Brain microvascular endothelial cell (primary cell): ENCODE measurements at regions not wholly inside any gene's neighbourhood (a gene's known extent, or its start where the extent isn't known, plus 50 kb on each side); places are given as distances from the start of the nearest gene placed in this dataset.

ENCODE experiments used
- DNase-seq: peaks from one replicate; pipeline ENCODE4 v3.0.0-alpha.2; 2020
- H3K27ac ChIP-seq: fragments of 250-450 bp; sonication (Bioruptor Pico); 2 replicates; pipeline ENCODE4 v1.5.1; 2020; ENCODE audit warnings: mild to moderate bottlenecking, moderate library complexity
- H3K27me3 ChIP-seq: fragments of 250-450 bp; sonication (Bioruptor Pico); replicated peaks from 2 replicates; pipeline ENCODE4 v1.5.1; 2020; ENCODE audit warnings: mild to moderate bottlenecking
- H3K36me3 ChIP-seq: fragments of 250-450 bp; sonication (Bioruptor Pico); replicated peaks from 2 replicates; pipeline ENCODE4 v1.5.1; 2020; ENCODE audit warnings: mild to moderate bottlenecking
- H3K4me3 ChIP-seq: 2 replicates; pipeline ENCODE4 v1.5.1; 2011; ENCODE audit warnings: low read depth, mild to moderate bottlenecking, control low read depth, low read length, moderate library complexity
- CTCF ChIP-seq: IDR thresholded peaks from 2 replicates; pipeline ENCODE4 v1.5.1; 2011; ENCODE audit warnings: low read depth, mild to moderate bottlenecking, moderate library complexity, low read length, control low read depth, inconsistent platforms; ENCODE audit errors: missing control alignments
- in situ Hi-C: cut with HindIII; loops from 2 replicates; pipeline ENCODE4 v1.10.0; 2017; ENCODE audit warnings: low sequenced_read_pairs, low pct_ligation_motif_present

GRCh38 chr6:20031342-20031741 is 180.9 kb downstream of the MBOAT1 start:
- no peak for DNase-seq
- no peak overlapping the region for H3K4me3 ChIP-seq
- H3K27me3 ChIP-seq = no peaks in the 10 kb centered on the region
- no peaks in the 10 kb centered on the region for H3K36me3 ChIP-seq
- TF ChIP-seq CTCF = no peak
- in situ Hi-C loops = no loop called here
- H3K27ac ChIP-seq = no peak overlapping the region

GRCh38 chr6:20033697-20034407 is 178.4 kb downstream of the MBOAT1 start:
- in situ Hi-C loops = no loop called here
- TF ChIP-seq CTCF = no peak
- H3K36me3 ChIP-seq = no peaks in the 10 kb centered on the region
- no peak overlapping the region for H3K27ac ChIP-seq
- DNase-seq = no peak
- no peak overlapping the region for H3K4me3 ChIP-seq
- no peaks in the 10 kb centered on the region for H3K27me3 ChIP-seq

- no peak for DNase-seq
- Histone ChIP-seq H3K27ac (no peak overlapping the region), H3K36me3 (no peaks in the 10 kb centered on the region), H3K27me3 (no peaks in the 10 kb centered on the region), H3K4me3 (no peak overlapping the region)
- no peak for TF ChIP-seq CTCF
- in situ Hi-C loops = no loop called here
Observed at GRCh38 chr6:20034408-20034769, 177.9 kb downstream of the MBOAT1 start.

DNA sequence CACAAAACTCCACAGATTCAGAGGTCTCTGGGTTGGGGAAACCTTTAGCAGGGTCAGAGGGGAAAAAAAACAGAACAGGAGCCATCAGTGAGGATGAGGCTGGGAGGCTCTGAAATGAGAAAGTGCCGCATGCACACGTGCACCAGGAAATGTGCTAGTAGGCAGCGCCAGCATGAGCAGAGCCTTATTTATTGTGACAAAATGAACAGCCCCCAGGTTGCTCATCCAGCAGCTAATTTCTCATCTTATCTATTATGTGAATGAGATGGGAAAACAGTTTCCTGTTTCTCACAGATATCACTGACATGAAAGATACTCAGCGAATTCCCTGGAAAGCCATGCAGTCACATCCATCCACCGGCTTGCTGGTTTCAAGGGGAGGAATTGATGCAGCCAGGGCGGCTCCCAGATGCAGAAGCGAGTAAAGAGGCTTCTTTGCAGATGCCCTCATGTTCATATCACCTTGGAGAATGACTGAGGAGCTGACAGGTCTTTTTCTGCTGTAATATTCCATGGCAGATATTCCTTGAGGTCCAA is 176.1 kb downstream of the MBOAT1 start:
- H3K27ac ChIP-seq = no peak overlapping the region
- no peak overlapping the region for H3K4me3 ChIP-seq
- no peak for DNase-seq
- H3K36me3 ChIP-seq = no peaks in the 10 kb centered on the region
- no peak for TF ChIP-seq CTCF
- H3K27me3 ChIP-seq = no peaks in the 10 kb centered on the region
- in situ Hi-C loops = no loop called here

DNA sequence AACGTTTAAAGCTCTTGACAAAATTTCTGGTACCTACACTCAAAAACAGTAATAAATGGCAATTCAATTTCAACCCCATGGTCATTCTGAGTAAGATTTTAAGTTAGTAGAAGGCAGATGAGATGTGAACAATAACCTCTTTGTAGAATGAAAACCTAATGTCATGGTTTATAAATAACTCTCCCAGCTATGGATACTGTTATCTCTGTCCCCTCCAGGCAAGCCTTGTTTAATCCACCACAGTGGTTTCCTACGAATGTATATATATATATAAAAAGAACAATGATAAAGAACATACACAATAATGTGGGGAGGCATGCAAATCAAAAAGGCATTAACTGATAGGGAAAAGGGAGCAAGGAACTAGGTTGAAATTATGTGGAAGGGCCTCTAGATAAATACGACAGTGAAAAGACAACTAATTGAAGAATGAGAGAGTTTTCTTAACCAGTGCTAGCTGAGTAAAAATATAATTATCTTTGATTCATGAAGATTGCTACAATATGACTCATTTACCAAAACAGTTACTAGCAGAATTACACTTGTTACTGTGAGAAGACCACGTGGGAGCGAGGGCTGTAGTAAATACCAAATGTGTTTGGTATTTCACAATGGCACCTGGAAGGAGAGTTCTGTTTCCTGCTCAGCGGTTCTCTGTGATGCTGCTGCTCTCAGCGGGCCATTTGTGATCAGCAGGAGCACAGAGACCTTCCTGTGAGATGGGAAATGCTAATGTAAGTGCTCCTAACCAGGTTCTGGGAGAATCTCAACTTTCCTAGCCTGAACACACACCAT is 173.7 kb downstream of the MBOAT1 start:
- in situ Hi-C loops = no loop called here
- H3K4me3 ChIP-seq = no peak overlapping the region
- H3K36me3 ChIP-seq = no peaks in the 10 kb centered on the region
- TF ChIP-seq CTCF = no peak
- DNase-seq = peak; percentile 7
- no peaks in the 10 kb centered on the region for H3K27me3 ChIP-seq
- H3K27ac ChIP-seq = no peak overlapping the region
